Tongue (tissue), 1 donor: ENCODE measurements at regions not wholly inside any gene's neighbourhood (a gene's known extent, or its start where the extent isn't known, plus 50 kb on each side); places are given as distances from the start of the nearest gene placed in this dataset.
A peak's percentile ranks its signal among the peaks of the same experiment; 100 is the strongest.
"Not testable (repeated sequence)": the region's sequence is repeated elsewhere in the genome, so short reads cannot be mapped to it uniquely, and the experiment has no call there.

ENCODE experiments used
- DNase-seq: peaks from one replicate; pipeline ENCODE4 v3.0.0-alpha.2; 2015

DNA sequence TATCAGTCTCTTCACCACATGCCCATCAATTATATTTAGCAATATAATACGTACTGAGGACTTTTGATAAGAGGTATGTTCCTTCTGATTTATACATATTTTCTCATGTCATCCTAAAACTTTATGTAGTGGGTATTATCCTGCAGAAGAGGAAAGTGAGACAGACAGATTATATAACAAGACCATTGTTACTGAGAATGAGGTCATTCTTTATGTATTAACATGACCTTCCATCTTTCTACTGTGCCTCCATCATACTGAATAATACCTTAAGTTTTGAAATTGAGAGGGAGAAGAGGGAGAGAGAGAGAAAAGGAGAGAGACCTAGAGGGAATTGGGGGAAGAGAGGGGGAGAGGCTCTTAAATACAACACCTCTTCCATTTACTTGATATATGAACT is 90.9 kb upstream of the CARMIL1 start:
- DNase-seq, result no peak

DNA sequence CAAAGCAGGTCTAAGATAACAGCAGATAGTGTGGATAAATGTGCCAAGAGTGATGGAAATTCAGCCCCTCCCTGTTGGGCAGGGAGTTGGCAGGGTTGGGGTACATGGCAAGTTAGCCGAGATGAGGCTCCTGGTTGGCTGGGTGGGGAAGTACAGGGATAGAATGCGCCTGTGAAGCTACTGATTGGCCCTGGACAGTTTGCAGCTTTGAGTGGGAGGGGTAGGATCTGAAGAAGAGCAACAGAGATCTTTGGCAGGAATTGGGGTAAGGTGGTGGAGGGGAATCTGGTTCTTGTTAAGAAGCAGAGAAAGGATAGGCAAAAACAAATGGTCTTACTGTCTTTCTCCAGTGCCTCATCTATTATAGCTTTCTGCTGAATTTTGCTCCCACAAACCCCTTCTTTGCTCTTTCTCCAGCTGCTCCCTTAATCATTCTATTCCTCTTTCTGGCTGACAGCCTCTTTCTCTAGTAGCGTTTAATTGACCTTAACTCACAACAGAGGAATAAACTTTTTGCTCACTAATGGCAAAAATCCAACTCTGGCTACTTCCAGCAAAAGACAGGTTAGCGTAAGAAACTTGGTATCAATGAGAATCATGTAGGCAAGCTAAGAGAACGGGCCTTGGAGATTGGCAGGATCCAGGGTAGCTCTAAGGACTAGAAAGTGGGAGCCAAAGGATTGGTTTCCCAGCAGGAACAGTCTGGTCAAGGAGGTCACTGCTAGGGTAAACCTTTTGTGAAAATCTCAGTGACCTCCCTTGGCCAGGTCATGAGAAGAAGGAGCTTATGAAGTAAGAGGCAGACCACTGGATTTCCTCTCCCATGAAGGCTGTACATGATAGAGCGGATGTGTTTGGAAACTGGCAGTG is 86.3 kb upstream of the CARMIL1 start:
- peak; percentile 57 for DNase-seq

- peak; percentile 71 for DNase-seq
These were observed 85.6 kb upstream of the CARMIL1 start for GRCh38 chr6:25193460-25194171.

GRCh38 chr6:25194172-25194678 is 84.9 kb upstream of the CARMIL1 start:
- no peak for DNase-seq

DNA sequence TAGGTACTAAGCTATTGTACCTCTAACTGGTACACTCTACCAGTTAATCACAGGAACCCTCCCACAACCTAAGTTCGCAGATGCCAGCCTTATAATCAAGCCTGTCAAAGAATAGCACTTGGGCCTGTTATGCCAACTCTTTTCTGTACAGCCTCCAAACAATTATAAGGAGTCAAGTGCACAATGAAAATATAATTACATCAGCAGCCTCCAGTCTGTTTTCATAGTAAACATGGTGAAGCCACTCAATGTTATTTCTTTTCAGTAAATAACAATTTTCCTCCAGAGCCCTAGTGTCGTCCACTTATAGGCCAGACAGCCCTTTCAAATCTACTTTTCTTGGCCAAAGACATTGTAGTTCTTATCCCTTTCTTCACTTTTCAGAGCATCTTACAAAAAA is 82.7 kb upstream of the CARMIL1 start:
- DNase-seq, result no peak

GRCh38 chr6:25197111-25197510 is 82.1 kb upstream of the CARMIL1 start:
- DNase-seq, result no peak

- no peak for DNase-seq
These were observed 79.6 kb upstream of the CARMIL1 start for GRCh38 chr6:25199544-25199943.

GRCh38 chr6:25202504-25202903 is 76.7 kb upstream of the CARMIL1 start:
- peak; percentile 67 for DNase-seq

GRCh38 chr6:25205629-25206028 is 73.5 kb upstream of the CARMIL1 start:
- DNase-seq, result no peak

- DNase-seq, result not testable (repeated sequence)
These were observed 71.6 kb upstream of the CARMIL1 start for GRCh38 chr6:25207453-25208155.

DNA sequence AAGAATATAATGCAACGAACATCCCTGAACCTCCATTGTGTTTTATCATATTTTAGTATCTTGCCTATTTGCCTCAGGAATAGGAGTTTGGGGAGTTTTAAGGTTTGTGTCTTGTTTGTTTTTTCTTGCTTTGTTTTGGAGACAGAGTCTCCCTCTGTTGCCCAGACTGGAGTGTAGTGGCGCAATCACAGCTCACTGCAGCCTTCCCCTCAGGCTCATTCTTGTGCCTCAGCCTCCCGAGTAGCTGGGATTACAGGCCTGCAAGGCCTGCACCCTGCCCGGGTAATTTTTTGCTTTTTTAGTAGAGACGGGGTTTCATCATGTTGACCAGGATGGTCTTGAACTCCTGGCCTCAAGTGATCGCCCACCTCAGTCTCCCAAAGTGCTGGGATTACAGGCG is 63.3 kb upstream of the CARMIL1 start:
- no peak for DNase-seq

DNA sequence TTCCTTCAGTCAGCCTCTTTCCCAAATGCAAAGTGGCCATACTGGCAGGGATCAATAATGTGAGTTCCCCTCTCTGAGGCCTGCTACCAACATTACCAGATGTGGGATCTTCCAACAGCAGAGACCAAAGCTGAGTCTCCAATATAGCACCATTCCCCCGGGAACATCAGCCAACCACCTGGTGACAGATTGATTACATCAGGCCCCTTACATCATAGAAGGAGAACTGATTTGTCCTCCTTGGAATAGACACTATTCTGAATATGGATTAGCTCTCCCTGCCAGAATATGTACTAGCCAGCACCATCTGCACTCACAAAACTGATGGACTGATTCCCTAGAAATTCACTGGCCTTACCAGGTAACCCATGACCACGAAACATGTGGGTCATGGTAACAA is 61.9 kb upstream of the CARMIL1 start:
- DNase-seq, result no peak

- DNase-seq, result no peak
These were observed 61.3 kb upstream of the CARMIL1 start for GRCh38 chr6:25217829-25218228.

- peak; percentile 65 for DNase-seq
These were observed 60.8 kb upstream of the CARMIL1 start for GRCh38 chr6:25218346-25218745.

DNA sequence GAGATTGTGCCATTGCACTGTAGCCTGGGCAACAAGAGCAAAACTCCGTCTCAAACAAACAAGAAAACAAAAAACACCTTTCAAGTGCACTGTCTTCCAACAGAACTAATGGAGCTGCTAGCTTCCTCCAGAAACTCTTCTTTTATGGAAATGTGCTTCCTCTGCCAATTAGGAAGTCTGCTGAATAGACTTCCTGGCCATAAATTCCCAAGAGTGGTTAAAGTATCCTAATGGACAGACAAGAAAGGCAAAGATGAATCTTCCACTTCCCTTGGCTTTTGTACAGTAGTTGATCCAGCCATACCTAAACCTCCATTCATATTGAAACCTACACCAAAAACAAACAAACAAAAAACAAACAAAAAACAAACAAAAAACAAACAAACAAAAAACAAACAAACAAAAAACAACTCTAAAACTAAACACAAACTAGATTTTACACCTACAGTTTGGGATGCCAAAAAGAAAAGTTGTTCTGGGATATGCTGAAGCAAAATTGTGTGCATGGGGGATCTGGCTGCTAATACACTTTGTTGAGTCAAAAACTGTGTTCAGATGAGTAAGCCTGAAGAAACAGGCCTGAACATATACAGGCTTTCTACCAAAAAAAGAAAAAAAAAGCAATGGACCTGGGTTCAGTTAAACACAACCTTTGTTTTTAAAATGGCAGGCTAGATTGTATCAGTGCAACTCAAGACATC is 59.8 kb upstream of the CARMIL1 start:
- peak; percentile 7 for DNase-seq

- DNase-seq, result no peak
These were observed 59.3 kb upstream of the CARMIL1 start for GRCh38 chr6:25219917-25220278.

DNA sequence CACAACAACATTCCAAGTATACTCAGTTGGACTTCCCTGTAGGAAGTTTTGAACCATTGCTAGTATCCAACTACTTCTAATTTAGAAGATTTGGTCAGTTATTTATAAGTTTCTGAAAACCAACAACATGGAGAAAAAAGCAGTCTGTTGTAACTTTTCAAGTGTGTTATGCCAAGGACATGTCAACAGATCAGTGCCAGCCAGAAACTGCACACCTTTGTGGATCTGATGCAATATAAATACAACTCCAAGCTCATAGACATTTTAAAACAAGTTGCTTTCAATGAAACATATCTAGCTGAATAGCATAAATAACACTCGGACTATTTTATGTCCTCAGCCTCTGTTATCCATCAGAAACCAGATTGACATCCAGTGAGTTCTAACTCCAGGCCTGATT is 58.3 kb upstream of the CARMIL1 start:
- peak; percentile 5 for DNase-seq

- no peak for DNase-seq
These were observed 57.0 kb upstream of the CARMIL1 start for GRCh38 chr6:25222006-25222678.

DNA sequence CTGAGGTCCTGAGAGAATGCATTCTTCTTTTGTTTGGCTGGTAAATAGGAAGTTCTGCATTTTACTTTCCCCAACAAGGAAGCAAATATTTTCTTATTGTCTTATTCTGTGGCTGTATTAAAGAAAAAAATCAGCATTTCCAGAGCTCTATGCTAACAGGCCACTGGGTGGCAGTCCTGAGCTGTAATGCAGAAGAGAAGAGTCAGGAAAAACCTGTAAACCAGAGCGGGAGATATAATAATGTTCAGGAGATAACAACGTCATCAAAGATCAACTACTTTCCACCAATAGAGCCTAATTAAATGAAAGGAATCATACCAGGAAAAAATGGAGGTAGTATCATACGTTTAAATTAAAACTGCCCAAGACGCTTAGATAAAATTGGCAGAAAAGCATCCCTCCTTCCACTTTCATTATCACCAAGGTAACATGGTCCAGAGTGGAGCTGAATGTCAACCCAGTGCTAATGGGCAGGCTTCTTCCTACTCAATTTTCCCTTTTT is 55.6 kb upstream of the CARMIL1 start:
- DNase-seq, result peak; percentile 89

- no peak for DNase-seq
These were observed 54.9 kb upstream of the CARMIL1 start for GRCh38 chr6:25224242-25224641.

DNA sequence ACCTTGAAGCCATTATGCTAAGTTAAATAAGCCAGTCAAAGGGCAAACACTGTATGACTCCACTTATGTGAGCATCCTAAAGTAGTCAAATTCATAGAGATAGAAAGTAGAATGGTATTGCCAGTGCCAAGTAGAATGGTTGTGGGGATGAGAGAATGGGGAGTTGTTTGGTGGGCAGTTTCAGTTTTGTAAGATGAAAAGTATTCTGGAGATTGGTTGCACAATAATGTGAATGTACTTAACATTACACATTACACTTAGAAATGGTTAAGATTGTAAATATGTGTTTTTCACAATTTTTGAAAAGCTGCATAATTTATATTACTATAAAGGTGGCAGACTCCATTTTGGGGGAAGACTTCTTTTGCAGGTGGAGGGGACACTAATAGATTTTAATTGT is 51.3 kb upstream of the CARMIL1 start:
- no peak for DNase-seq
